NCI-H146 (cell line): ENCODE measurements at regions not wholly inside any gene's neighbourhood (a gene's known extent, or its start where the extent isn't known, plus 50 kb on each side); places are given as distances from the start of the nearest gene placed in this dataset.
A peak's percentile ranks its signal among the peaks of the same experiment; 100 is the strongest.
"Not testable (repeated sequence)": the region's sequence is repeated elsewhere in the genome, so short reads cannot be mapped to it uniquely, and the experiment has no call there.

Experiments
- DNase-seq: peaks from one replicate; lab custom pipeline; 2025; lab: John Stamatoyannopoulos, UW

GRCh38 chr10:117492504-117492903 is 50.0 kb upstream of the EMX2 start:
- DNase-seq = no peak

- DNase-seq = no peak
These were observed 54.5 kb upstream of the EMX2 start for GRCh38 chr10:117488004-117488403.

GRCh38 chr10:117486606-117487005 is 55.9 kb upstream of the EMX2 start:
- DNase-seq = no peak

GRCh38 chr10:117483056-117483590 is 59.4 kb upstream of the EMX2 start:
- DNase-seq = no peak

GRCh38 chr10:117481011-117481410 is 61.5 kb upstream of the EMX2 start:
- DNase-seq = not testable (repeated sequence)

GRCh38 chr10:117480097-117480496 is 62.4 kb upstream of the EMX2 start:
- no peak for DNase-seq

GRCh38 chr10:117477961-117478670 is 64.4 kb upstream of the EMX2 start:
- peak; percentile 7 for DNase-seq

GRCh38 chr10:117477211-117477947 is 65.2 kb upstream of the EMX2 start:
- no peak for DNase-seq

GRCh38 chr10:117476716-117477115 is 65.8 kb upstream of the EMX2 start:
- no peak for DNase-seq

GRCh38 chr10:117476281-117476680 is 66.3 kb upstream of the EMX2 start:
- DNase-seq = no peak

GRCh38 chr10:117472872-117473271 is 69.7 kb upstream of the EMX2 start:
- DNase-seq = no peak

- no peak for DNase-seq
These were observed 71.1 kb upstream of the EMX2 start for GRCh38 chr10:117471344-117471874.

- no peak for DNase-seq
These were observed 71.8 kb upstream of the EMX2 start for GRCh38 chr10:117470733-117471132.

GRCh38 chr10:117468665-117469064 is 73.9 kb upstream of the EMX2 start:
- no peak for DNase-seq

- DNase-seq = no peak
These were observed 78.4 kb upstream of the EMX2 start for GRCh38 chr10:117464176-117464575.

GRCh38 chr10:117463545-117463920 is 79.0 kb upstream of the EMX2 start:
- DNase-seq = no peak

GRCh38 chr10:117462816-117463544 is 79.6 kb upstream of the EMX2 start:
- no peak for DNase-seq

GRCh38 chr10:117462424-117462792 is 80.1 kb upstream of the EMX2 start:
- no peak for DNase-seq

- no peak for DNase-seq
These were observed 80.7 kb upstream of the EMX2 start for GRCh38 chr10:117461766-117462423.

GRCh38 chr10:117460846-117461765 is 81.4 kb upstream of the EMX2 start:
- no peak for DNase-seq

- no peak for DNase-seq
These were observed 83.3 kb upstream of the PDZD8 start for GRCh38 chr10:117458571-117458970.
